A549 (cell line): ENCODE measurements at regions not wholly inside any gene's neighbourhood (a gene's known extent, or its start where the extent isn't known, plus 50 kb on each side); places are given as distances from the start of the nearest gene placed in this dataset.

Experiments used
- KDM5A ChIP-seq: fragments of 200-600 bp; sonication (generic); IDR thresholded peaks from 2 replicates; pipeline ENCODE4 v1.6.1; 2016; ENCODE audit warnings: antibody characterized with exemption, mild to moderate bottlenecking
- POLR2A ChIP-seq: IDR thresholded peaks from 2 replicates; pipeline ENCODE4 v1.6.1; 2012; ENCODE audit warnings: mild to moderate bottlenecking, low read length
- TP53 ChIP-seq: fragments of 250-450 bp; sonication (Bioruptor Pico); IDR thresholded peaks from 2 replicates; pipeline ENCODE4 v1.5.0; 2021; ENCODE audit warnings: mild to moderate bottlenecking, moderate library complexity

GRCh38 chr7:92973974-92974373 is 137.6 kb upstream of the CDK6 start:
- TF ChIP-seq POLR2A (no peak), TP53 (no peak), KDM5A (no peak)
